K562 (cell line): ENCODE measurements at regions not wholly inside any gene's neighbourhood (a gene's known extent, or its start where the extent isn't known, plus 50 kb on each side); places are given as distances from the start of the nearest gene placed in this dataset.

Experiments used
- CBX1 ChIP-seq: sonication (generic); IDR thresholded peaks from 2 replicates; pipeline ENCODE4 v1.6.1; 2016; ENCODE audit warnings: antibody characterized with exemption, low read depth, mild to moderate bottlenecking
- RFX5 ChIP-seq: IDR thresholded peaks from 2 replicates; pipeline ENCODE4 v1.6.1; 2011; ENCODE audit warnings: low read depth, mild to moderate bottlenecking, improper control_type of control experiment, low read length
- SP1 ChIP-seq: sonication (generic); formaldehyde crosslinking; IDR thresholded peaks from 2 replicates; pipeline ENCODE4 v1.8.1; 2022; ENCODE audit warnings: mild to moderate bottlenecking, missing genetic modification reagents
- TOE1 ChIP-seq, 2 experiments: fragments of 450-650 bp in 1 of 2; sonication (generic) in 1 of 2; formaldehyde crosslinking in 1 of 2; IDR thresholded peaks; 2 replicates each; pipeline versions ENCODE4 v1.7.1 to v1.8.0; 2016 to 2022; ENCODE audit warnings: borderline replicate concordance in 2 of 2, mild to moderate bottlenecking in 2 of 2, antibody characterized with exemption in 1 of 2, inconsistent platforms in 1 of 2, low read depth in 1 of 2, missing genetic modification reagents in 1 of 2, moderate library complexity in 1 of 2
- ZFP1 ChIP-seq: fragments of 450-650 bp; formaldehyde crosslinking; IDR thresholded peaks from 2 replicates; pipeline ENCODE4 v1.4.0; 2020; ENCODE audit warnings: mild to moderate bottlenecking, mixed read lengths
- ZNF12 ChIP-seq: sonication (generic); formaldehyde crosslinking; IDR thresholded peaks from 2 replicates; pipeline ENCODE4 v1.4.0; 2020; ENCODE audit warnings: mild to moderate bottlenecking, missing genetic modification reagents
- TF ChIP-seq, protein P1 (sequence below): fragments of 250-450 bp; sonication (Bioruptor Pico); IDR thresholded peaks from 2 replicates; pipeline ENCODE4 v1.5.0; 2020; ENCODE audit warnings: mild to moderate bottlenecking
- TF ChIP-seq, protein P2 (sequence below), 3 experiments: IDR thresholded peaks in 2 of 3; conservative IDR thresholded peaks in 1 of 3; 2 replicates each; pipeline ENCODE4 v1.5.1; 2011 to 2012; ENCODE audit warnings: low read length in 3 of 3, mild to moderate bottlenecking in 3 of 3, control low read depth in 2 of 3, improper control_type of control experiment in 1 of 3, inconsistent platforms in 1 of 3, low read depth in 1 of 3, mixed read lengths in 1 of 3, moderate library complexity in 1 of 3; ENCODE audit not compliant: insufficient read depth in 2 of 3
- TF ChIP-seq, protein P3 (sequence below): sonication (generic); formaldehyde crosslinking; IDR thresholded peaks from 2 replicates; pipeline ENCODE4 v1.8.0; 2022; ENCODE audit warnings: missing genetic modification reagents, mild to moderate bottlenecking, moderate library complexity, borderline replicate concordance

DNA sequence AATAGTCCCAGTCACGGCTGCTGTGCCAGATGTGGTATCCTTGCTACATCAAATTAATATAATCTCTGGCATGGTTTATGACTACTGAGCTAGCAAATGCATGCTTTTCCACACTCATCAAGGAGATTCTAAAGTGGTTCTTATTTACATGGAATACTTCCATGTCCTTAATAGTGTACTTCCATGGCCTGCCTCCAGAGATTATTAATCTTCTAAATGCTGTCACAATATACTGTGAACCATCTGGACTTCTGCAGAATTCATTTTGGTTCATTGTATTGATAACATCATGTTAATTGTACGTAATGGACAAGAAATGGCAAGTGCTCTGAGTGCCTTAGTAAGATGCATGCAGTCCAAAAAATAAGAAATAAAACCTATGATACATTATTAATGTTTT is 230.8 kb downstream of the NUAK1 start:
- no peak for TF ChIP-seq CBX1
- TF ChIP-seq SP1 (CRISPR knock-in tag) = no peak
- no peak for TF ChIP-seq ZNF12 (CRISPR knock-in tag)
- TF ChIP-seq RFX5 = no peak
- TF ChIP-seq, protein P1, sequence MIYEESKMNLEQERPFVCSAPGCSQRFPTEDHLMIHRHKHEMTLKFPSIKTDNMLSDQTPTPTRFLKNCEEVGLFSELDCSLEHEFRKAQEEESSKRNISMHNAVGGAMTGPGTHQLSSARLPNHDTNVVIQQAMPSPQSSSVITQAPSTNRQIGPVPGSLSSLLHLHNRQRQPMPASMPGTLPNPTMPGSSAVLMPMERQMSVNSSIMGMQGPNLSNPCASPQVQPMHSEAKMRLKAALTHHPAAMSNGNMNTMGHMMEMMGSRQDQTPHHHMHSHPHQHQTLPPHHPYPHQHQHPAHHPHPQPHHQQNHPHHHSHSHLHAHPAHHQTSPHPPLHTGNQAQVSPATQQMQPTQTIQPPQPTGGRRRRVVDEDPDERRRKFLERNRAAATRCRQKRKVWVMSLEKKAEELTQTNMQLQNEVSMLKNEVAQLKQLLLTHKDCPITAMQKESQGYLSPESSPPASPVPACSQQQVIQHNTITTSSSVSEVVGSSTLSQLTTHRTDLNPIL (CRISPR knock-in tag) = no peak
- TF ChIP-seq, protein P2, sequence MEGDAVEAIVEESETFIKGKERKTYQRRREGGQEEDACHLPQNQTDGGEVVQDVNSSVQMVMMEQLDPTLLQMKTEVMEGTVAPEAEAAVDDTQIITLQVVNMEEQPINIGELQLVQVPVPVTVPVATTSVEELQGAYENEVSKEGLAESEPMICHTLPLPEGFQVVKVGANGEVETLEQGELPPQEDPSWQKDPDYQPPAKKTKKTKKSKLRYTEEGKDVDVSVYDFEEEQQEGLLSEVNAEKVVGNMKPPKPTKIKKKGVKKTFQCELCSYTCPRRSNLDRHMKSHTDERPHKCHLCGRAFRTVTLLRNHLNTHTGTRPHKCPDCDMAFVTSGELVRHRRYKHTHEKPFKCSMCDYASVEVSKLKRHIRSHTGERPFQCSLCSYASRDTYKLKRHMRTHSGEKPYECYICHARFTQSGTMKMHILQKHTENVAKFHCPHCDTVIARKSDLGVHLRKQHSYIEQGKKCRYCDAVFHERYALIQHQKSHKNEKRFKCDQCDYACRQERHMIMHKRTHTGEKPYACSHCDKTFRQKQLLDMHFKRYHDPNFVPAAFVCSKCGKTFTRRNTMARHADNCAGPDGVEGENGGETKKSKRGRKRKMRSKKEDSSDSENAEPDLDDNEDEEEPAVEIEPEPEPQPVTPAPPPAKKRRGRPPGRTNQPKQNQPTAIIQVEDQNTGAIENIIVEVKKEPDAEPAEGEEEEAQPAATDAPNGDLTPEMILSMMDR (IDR thresholded peaks at IDR 0.05 in 2 of 3, conservative IDR thresholded peaks at IDR 0.05 in 1 of 3; ENCODE audit: insufficient read depth in 2 of 3, low read depth in 1 of 3, low read length in 3 of 3) = no peak
- no peak for TF ChIP-seq TOE1 (IDR thresholded peaks at IDR 0.05; ENCODE audit: borderline replicate concordance)
- no peak for TF ChIP-seq TOE1 (CRISPR knock-in tag; IDR thresholded peaks at IDR 0.05; ENCODE audit: borderline replicate concordance, low read depth)
- no peak for TF ChIP-seq ZFP1 (CRISPR knock-in tag)
- TF ChIP-seq, protein P3, sequence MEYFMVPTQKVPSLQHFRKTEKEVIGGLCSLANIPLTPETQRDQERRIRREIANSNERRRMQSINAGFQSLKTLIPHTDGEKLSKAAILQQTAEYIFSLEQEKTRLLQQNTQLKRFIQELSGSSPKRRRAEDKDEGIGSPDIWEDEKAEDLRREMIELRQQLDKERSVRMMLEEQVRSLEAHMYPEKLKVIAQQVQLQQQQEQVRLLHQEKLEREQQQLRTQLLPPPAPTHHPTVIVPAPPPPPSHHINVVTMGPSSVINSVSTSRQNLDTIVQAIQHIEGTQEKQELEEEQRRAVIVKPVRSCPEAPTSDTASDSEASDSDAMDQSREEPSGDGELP (CRISPR knock-in tag) = no peak
